Lower leg skin (tissue), 3 donors: ENCODE measurements at regions not wholly inside any gene's neighbourhood (a gene's known extent, or its start where the extent isn't known, plus 50 kb on each side); places are given as distances from the start of the nearest gene placed in this dataset.

Source experiments
- POLR2A ChIP-seq, 2 donors: fragments of 450-650 bp; IDR thresholded peaks; one replicate each; pipeline ENCODE4 v1.6.1; 2016 to 2017; ENCODE audit warnings: antibody characterized with exemption in 2 of 2, mild to moderate bottlenecking in 1 of 2, moderate library complexity in 1 of 2
- TF ChIP-seq, protein P1 (sequence below), 3 donors: fragments of 450-650 bp; IDR thresholded peaks; one replicate each; pipeline ENCODE4 v1.5.1; 2016; ENCODE audit warnings: antibody characterized with exemption in 3 of 3, mild to moderate bottlenecking in 3 of 3, moderate library complexity in 2 of 3

DNA sequence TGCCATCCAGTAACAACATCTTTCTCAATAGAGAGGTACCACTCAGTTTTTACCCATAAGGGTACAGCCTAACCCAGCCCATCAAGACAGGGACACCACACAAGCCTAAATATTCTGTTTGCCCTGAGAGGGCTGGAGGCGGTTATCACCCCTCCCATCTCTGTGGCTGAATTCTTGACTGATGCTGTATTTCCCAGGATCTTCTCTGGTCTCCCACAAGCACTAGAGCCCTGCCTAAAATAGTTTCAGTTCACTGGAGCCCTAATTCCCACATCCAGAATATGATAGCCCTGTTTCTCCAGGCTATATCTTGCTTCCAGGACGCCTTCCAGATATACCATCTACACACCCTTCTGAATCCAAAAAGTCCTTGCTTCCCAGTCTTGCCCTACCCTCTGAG lies 91.6 kb upstream of the NMU start:
- TF ChIP-seq, protein P1, sequence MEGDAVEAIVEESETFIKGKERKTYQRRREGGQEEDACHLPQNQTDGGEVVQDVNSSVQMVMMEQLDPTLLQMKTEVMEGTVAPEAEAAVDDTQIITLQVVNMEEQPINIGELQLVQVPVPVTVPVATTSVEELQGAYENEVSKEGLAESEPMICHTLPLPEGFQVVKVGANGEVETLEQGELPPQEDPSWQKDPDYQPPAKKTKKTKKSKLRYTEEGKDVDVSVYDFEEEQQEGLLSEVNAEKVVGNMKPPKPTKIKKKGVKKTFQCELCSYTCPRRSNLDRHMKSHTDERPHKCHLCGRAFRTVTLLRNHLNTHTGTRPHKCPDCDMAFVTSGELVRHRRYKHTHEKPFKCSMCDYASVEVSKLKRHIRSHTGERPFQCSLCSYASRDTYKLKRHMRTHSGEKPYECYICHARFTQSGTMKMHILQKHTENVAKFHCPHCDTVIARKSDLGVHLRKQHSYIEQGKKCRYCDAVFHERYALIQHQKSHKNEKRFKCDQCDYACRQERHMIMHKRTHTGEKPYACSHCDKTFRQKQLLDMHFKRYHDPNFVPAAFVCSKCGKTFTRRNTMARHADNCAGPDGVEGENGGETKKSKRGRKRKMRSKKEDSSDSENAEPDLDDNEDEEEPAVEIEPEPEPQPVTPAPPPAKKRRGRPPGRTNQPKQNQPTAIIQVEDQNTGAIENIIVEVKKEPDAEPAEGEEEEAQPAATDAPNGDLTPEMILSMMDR (IDR thresholded peaks at IDR 0.05), result no peak
- TF ChIP-seq POLR2A (IDR thresholded peaks at IDR 0.05), result no peak
